T-cell (primary cell): ENCODE measurements at regions not wholly inside any gene's neighbourhood (a gene's known extent, or its start where the extent isn't known, plus 50 kb on each side); places are given as distances from the start of the nearest gene placed in this dataset.
"Not testable (repeated sequence)": the region's sequence is repeated elsewhere in the genome, so short reads cannot be mapped to it uniquely, and the experiment has no call there.

ENCODE experiments used
- ATAC-seq, 4 experiments: fragments of 200-7000 bp in 3 of 4; fragments of 150-1000 bp in 1 of 4; cut with Tn5 transposase; replicated peaks in 1 of 4; 1 replicate in 3 of 4; 2 replicates in 1 of 4; pipeline ENCODE4 v1.10.0; 2021; ENCODE audit warnings: moderate library complexity in 3 of 4, mild to moderate bottlenecking in 2 of 4, moderate number of reproducible peaks in 1 of 4
- CTCF ChIA-PET, 2 donors: fragments of 300-600 bp; sonication (Branson Sonifier 250); formaldehyde crosslinking; loops; one replicate each; lab custom pipeline; 2022; ENCODE audit warnings: antibody characterized with exemption in 2 of 2; lab: Charles Lee
- POLR2A ChIA-PET, 2 donors: fragments of 300-600 bp; sonication (Branson Sonifier 250); formaldehyde crosslinking; loops; one replicate each; lab custom pipeline; 2022; ENCODE audit warnings: antibody characterized with exemption in 2 of 2; lab: Charles Lee
- DNase-seq, 35 experiments: peaks; one replicate each; pipeline versions ENCODE4 v3.0.0 to v3.0.0-alpha.2; 2013 to 2023
- H3K27ac ChIP-seq: one replicate; pipeline ENCODE4 v1.5.1; 2013; ENCODE audit warnings: low read length
- H3K27me3 ChIP-seq, 2 experiments: replicated peaks in 1 of 2; 1 replicate in 1 of 2; 2 replicates in 1 of 2; pipeline versions ENCODE4 v1.6.1 to v1.7.0; 2013; ENCODE audit warnings: low read length in 1 of 2, mixed read lengths in 1 of 2; ENCODE audit not compliant: control insufficient read depth in 2 of 2, insufficient read depth in 2 of 2; ENCODE audit errors: extremely low read depth in 1 of 2
- H3K36me3 ChIP-seq, 2 donors: 1 replicate in 1 of 2; 2 replicates in 1 of 2; pipeline versions ENCODE4 v1.6.1 to v1.7.0; 2013; ENCODE audit warnings: low read length in 1 of 2; ENCODE audit not compliant: control insufficient read depth in 2 of 2, insufficient read depth in 1 of 2; ENCODE audit errors: extremely low read depth in 1 of 2
- H3K4me1 ChIP-seq, 2 experiments: 1 replicate in 1 of 2; 2 replicates in 1 of 2; pipeline versions ENCODE4 v1.6.1 to v1.7.0; 2013; ENCODE audit warnings: low read length in 2 of 2, mixed read lengths in 1 of 2; ENCODE audit not compliant: insufficient read depth in 2 of 2, control insufficient read depth in 1 of 2; ENCODE audit errors: extremely low read depth in 1 of 2
- H3K4me3 ChIP-seq, 2 donors: 1 replicate in 1 of 2; 2 replicates in 1 of 2; pipeline versions ENCODE4 v1.5.1 to v1.7.0; 2013; ENCODE audit warnings: mild to moderate bottlenecking in 2 of 2, low read length in 1 of 2, moderate library complexity in 1 of 2; ENCODE audit not compliant: control insufficient read depth in 1 of 2; ENCODE audit errors: extremely low read depth in 1 of 2
- H3K9me3 ChIP-seq: 2 replicates; pipeline ENCODE4 v1.7.0; 2013
- H3K27ac Mint-ChIP-seq, 2 donors: one replicate each; pipeline ENCODE4 v1.8.0; 2020 to 2021; ENCODE audit warnings: mild to moderate bottlenecking in 2 of 2, mixed read lengths in 2 of 2
- H3K27me3 Mint-ChIP-seq, 2 donors: one replicate each; pipeline ENCODE4 v1.8.0; 2021 to 2022; ENCODE audit warnings: mixed read lengths in 2 of 2
- H3K36me3 Mint-ChIP-seq: one replicate; pipeline ENCODE4 v1.8.0; 2021; ENCODE audit warnings: mixed read lengths
- H3K4me1 Mint-ChIP-seq, 3 donors: one replicate each; pipeline ENCODE4 v1.8.0; 2020 to 2022; ENCODE audit warnings: mixed read lengths in 3 of 3, mild to moderate bottlenecking in 1 of 3
- H3K4me3 Mint-ChIP-seq, 3 donors: one replicate each; pipeline ENCODE4 v1.8.0; 2020 to 2022; ENCODE audit warnings: mild to moderate bottlenecking in 3 of 3, mixed read lengths in 3 of 3, moderate library complexity in 3 of 3
- H3K9me3 Mint-ChIP-seq, 3 donors: one replicate each; pipeline ENCODE4 v1.8.0; 2020 to 2022; ENCODE audit warnings: mixed read lengths in 3 of 3
- WGBS: methylation state at CpG from one replicate; pipeline ENCODE4 v1.1.5; 2013; ENCODE audit warnings: missing lambda C conversion rate; ENCODE audit not compliant: insufficient coverage; 5-methylcytosine and 5-hydroxymethylcytosine counted together

DNA sequence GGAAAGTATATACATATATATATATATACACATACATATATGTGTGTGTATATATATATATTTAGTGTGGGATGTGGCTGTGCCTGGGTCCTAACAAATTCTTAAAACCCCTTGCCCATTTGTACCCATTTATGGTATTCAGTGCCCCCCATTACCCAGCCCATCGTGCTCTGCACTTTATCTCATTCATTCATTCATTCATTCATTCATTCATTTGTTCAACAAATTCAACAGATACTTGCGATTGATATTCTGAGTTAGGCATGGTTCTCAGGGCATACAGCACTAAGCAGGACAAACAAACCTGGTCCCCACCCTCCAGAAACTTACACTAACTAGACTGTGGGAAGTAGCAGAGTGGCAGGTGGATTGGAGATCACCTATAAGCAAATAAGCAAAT, 56.6 kb upstream of the LMO2 start:
- Mint-ChIP-seq H3K27ac (no peak overlapping the region), H3K9me3 (no peaks in the 10 kb centered on the region), H3K4me1 (no peaks in the 10 kb centered on the region), H3K4me3 (no peak overlapping the region), H3K36me3 (no peaks in the 10 kb centered on the region), H3K27me3 (peaks cover 7 to 12% of the 10 kb centered on the region in 2 donors)
- no peak for DNase-seq
- WGBS = 29% methylated on average over 1 of the region's 2 CpGs
- CTCF ChIA-PET = no interaction called here
- H3K27me3 ChIP-seq = peaks cover 0 to 10% of the 10 kb centered on the region in 2 experiments
- H3K9me3 ChIP-seq = no peaks in the 10 kb centered on the region
- no peaks in the 10 kb centered on the region for H3K36me3 ChIP-seq
- ATAC-seq = no peak
- no peaks in the 10 kb centered on the region for H3K4me1 ChIP-seq
- POLR2A ChIA-PET = no interaction called here
- H3K27ac ChIP-seq = no peak overlapping the region
- H3K4me3 ChIP-seq = no peak overlapping the region

- H3K9me3 Mint-ChIP-seq = not testable (repeated sequence)
Measured at GRCh38 chr11:33947918-33948317, 56.0 kb upstream of the LMO2 start.

DNA sequence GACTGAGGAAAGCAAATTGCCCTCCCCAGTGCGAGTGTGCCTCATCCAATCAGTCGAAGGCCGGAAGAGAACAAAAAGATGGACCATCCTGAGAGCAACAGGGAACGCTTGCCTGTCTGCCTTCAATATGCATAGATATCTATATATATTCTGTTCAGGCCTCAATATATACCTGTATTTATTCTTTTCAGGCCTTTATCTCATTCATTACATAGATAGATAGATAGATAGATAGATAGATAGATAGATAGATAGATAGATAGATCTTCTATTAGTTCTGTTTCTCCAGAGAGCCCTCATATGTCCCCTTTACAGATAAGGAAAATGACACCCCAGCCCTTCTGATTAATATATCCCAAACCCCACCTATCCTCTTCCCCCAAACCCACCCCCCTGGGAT, 55.1 kb upstream of the LMO2 start:
- no peaks in the 10 kb centered on the region for H3K9me3 Mint-ChIP-seq

More at GRCh38 chr11:33947918-33948317, 56.0 kb upstream of the LMO2 start:
- H3K36me3 Mint-ChIP-seq, CTCF ChIA-PET, H3K27ac Mint-ChIP-seq, ATAC-seq, H3K4me3 ChIP-seq, DNase-seq, H3K9me3 ChIP-seq, H3K36me3 ChIP-seq, H3K4me1 Mint-ChIP-seq, H3K4me3 Mint-ChIP-seq, H3K27ac ChIP-seq, POLR2A ChIA-PET, H3K4me1 ChIP-seq: not testable (repeated sequence)
- 95% methylated on average over 4 of the region's 5 CpGs for WGBS
- peaks cover 0 to 10% of the 10 kb centered on the region in 2 experiments for H3K27me3 ChIP-seq
- H3K27me3 Mint-ChIP-seq = peaks cover 7 to 12% of the 10 kb centered on the region in 2 donors

GRCh38 chr11:33945481-33946268, 53.8 kb upstream of the LMO2 start:
- H3K9me3 Mint-ChIP-seq = no peaks in the 10 kb centered on the region
- no peaks in the 10 kb centered on the region for H3K36me3 Mint-ChIP-seq
- DNase-seq (no peak), ATAC-seq (no peak)
- H3K4me1 ChIP-seq = no peaks in the 10 kb centered on the region
- no peaks in the 10 kb centered on the region for H3K9me3 ChIP-seq
- H3K36me3 ChIP-seq = no peaks in the 10 kb centered on the region
- no peak overlapping the region for H3K27ac Mint-ChIP-seq
- WGBS = no CpG with 5 or more reads among the region's 4 CpGs
- H3K27me3 Mint-ChIP-seq = peaks cover 7 to 12% of the 10 kb centered on the region in 2 donors
- peaks cover 0 to 10% of the 10 kb centered on the region in 2 experiments for H3K27me3 ChIP-seq
- H3K4me1 Mint-ChIP-seq = no peaks in the 10 kb centered on the region
- CTCF ChIA-PET = interaction anchor here in 1 of 2 donors (0.5 kb wide), 1 partner anchor 528 kb away, joined by 3 read pairs; no protein-coding TSS in a partner anchor
- POLR2A ChIA-PET = no interaction called here
- H3K4me3 Mint-ChIP-seq = no peak overlapping the region
- no peak overlapping the region for H3K27ac ChIP-seq
- H3K4me3 ChIP-seq = no peak overlapping the region

More for the DNA sequence above, 55.1 kb upstream of the LMO2 start:
- ATAC-seq (no peak), DNase-seq (no peak)
- no peaks in the 10 kb centered on the region for H3K36me3 Mint-ChIP-seq
- no peak overlapping the region for H3K4me3 Mint-ChIP-seq
- Histone ChIP-seq H3K9me3 (no peaks in the 10 kb centered on the region), H3K36me3 (no peaks in the 10 kb centered on the region), H3K27me3 (peaks cover 0 to 10% of the 10 kb centered on the region in 2 experiments), H3K4me1 (no peaks in the 10 kb centered on the region), H3K4me3 (no peak overlapping the region), H3K27ac (no peak overlapping the region)
- no peak overlapping the region for H3K27ac Mint-ChIP-seq
- no CpG with 5 or more reads among the region's 4 CpGs for WGBS
- no peaks in the 10 kb centered on the region for H3K4me1 Mint-ChIP-seq
- ChIA-PET CTCF (interaction anchor here (0.7 kb wide), 2 partner anchors 48 to 1309 kb away, joined by 3 to 4 read pairs; no protein-coding TSS in a partner anchor), POLR2A (no interaction called here)
- H3K27me3 Mint-ChIP-seq = peaks cover 7 to 12% of the 10 kb centered on the region in 2 donors

GRCh38 chr11:33944693-33945424, 53.0 kb upstream of the LMO2 start:
- Mint-ChIP-seq H3K27ac (no peak overlapping the region), H3K36me3 (no peaks in the 10 kb centered on the region), H3K27me3 (peaks cover 5 to 10% of the 10 kb centered on the region in 2 donors), H3K4me1 (no peaks in the 10 kb centered on the region), H3K4me3 (no peak overlapping the region), H3K9me3 (no peaks in the 10 kb centered on the region)
- ChIA-PET POLR2A (interaction anchor here in 1 of 2 donors (0.6 kb wide), 1 partner anchor 74 kb away, joined by 3 read pairs; no protein-coding TSS in a partner anchor), CTCF (no interaction called here)
- H3K36me3 ChIP-seq = no peaks in the 10 kb centered on the region
- H3K9me3 ChIP-seq = no peaks in the 10 kb centered on the region
- peaks cover 0 to 12% of the 10 kb centered on the region in 2 experiments for H3K27me3 ChIP-seq
- H3K27ac ChIP-seq = no peak overlapping the region
- no peak for ATAC-seq
- WGBS = 93% methylated on average over 3 of the region's 6 CpGs
- DNase-seq = no peak
- no peak overlapping the region for H3K4me3 ChIP-seq
- no peaks in the 10 kb centered on the region for H3K4me1 ChIP-seq

- Mint-ChIP-seq H3K36me3 (no peaks in the 10 kb centered on the region), H3K27ac (no peak overlapping the region), H3K27me3 (peaks cover 0 to 5% of the 10 kb centered on the region in 2 donors), H3K9me3 (no peaks in the 10 kb centered on the region), H3K4me1 (no peaks in the 10 kb centered on the region), H3K4me3 (no peak overlapping the region)
- CTCF ChIA-PET = no interaction called here
- Histone ChIP-seq H3K27me3 (peaks cover 0 to 10% of the 10 kb centered on the region in 2 experiments), H3K4me3 (no peak overlapping the region), H3K9me3 (no peaks in the 10 kb centered on the region), H3K4me1 (no peaks in the 10 kb centered on the region), H3K27ac (no peak overlapping the region), H3K36me3 (no peaks in the 10 kb centered on the region)
- POLR2A ChIA-PET = interaction anchor here in 1 of 2 donors (0.6 kb wide), 1 partner anchor 73 kb away, joined by 3 read pairs; no protein-coding TSS in a partner anchor
- WGBS = no CpG with 5 or more reads among the region's 3 CpGs
- no peak for DNase-seq
- ATAC-seq = no peak
Measured at GRCh38 chr11:33944345-33944692, 52.4 kb upstream of the LMO2 start.
